ENCODE measurements at regions not wholly inside any gene's neighbourhood (a gene's known extent, or its start where the extent isn't known, plus 50 kb on each side); places are given as distances from the start of the nearest gene placed in this dataset.

DNA sequence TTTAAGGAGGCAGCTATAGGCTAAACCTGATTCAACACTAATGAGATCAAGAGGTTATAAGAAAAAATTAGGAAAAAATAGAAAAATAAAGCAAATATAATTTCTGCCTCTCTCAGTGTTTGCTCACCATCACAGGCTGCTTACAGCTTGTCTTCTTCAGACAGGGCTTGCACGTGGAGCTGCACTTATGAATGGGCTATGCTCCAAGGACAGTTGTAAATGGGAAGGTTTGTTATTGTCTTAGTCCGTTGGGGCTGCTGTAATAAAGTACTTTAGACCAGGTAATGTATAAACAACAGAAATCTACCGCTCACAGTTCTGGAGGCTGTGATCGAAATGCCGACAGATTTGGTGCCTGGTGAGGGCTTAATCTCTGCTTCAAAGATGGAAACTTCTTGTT, 219.8 kb downstream of the NEBL start:
- BruUV-seq (replicated peaks) = no TSS peak

GRCh38 chr10:20674926-20675325, 222.2 kb downstream of the NEBL start:
- Histone ChIP-seq H3K9me3 (ENCODE audit: low read length) (no peaks in the 10 kb centered on the region; the same call in 1 of the 2 replicates), H3K4me2 (ENCODE audit: low read depth, low read length) (no peak overlapping the region), H3K4me3 (replicated peaks in 1 of 3; ENCODE audit: insufficient read depth in 1 of 3, low read depth in 2 of 3, low read length in 3 of 3) (no peak overlapping the region), H3K36me3 (replicated peaks in 1 of 2; ENCODE audit: control insufficient read depth in 1 of 2, insufficient read depth in 2 of 2, low read length in 2 of 2) (no peaks in the 10 kb centered on the region), H3K9ac (ENCODE audit: insufficient read depth, low read depth, low read length) (no peak overlapping the region), H3K79me2 (ENCODE audit: insufficient read depth, low read length) (no peaks in the 10 kb centered on the region), H2AFZ (ENCODE audit: low read length) (no peak overlapping the region), H3K27me3 (ENCODE audit: control insufficient read depth in 1 of 2, insufficient read depth in 2 of 2, low read length in 2 of 2) (0 out of 5 replicates have a peak, but pooled peaks cover 0 to 10% of the 10 kb centered on the region in 2 experiments), H3K27ac (ENCODE audit: extremely low read length, insufficient read depth, low read length) (no peak overlapping the region), H3K4me1 (ENCODE audit: insufficient read depth, low read length) (no peaks in the 10 kb centered on the region), H4K20me1 (ENCODE audit: insufficient read depth, low read length) (no peaks in the 10 kb centered on the region)
- 2% methylated on average over 1 of the region's 1 CpG for WGBS (ENCODE audit: low lambda C conversion rate)
- FAIRE-seq (no peak), ATAC-seq (no peak), DNase-seq (ENCODE audit: low spot score) (no peak)
- TF ChIP-seq ZNF747 (CRISPR knock-in tag; IDR thresholded peaks at IDR 0.05; ENCODE audit: borderline replicate concordance) = no peak
- TF ChIP-seq TOE1 (CRISPR knock-in tag; IDR thresholded peaks at IDR 0.05) = no peak
- TF ChIP-seq TRAFD1 (CRISPR knock-in tag; IDR thresholded peaks at IDR 0.05; ENCODE audit: borderline replicate concordance) = no peak
- no peak for TF ChIP-seq AGO2 (optimal IDR thresholded peaks at IDR 0.05; ENCODE audit: low read depth, low read length)
- no TSS peak for BruUV-seq (replicated peaks)
- in situ Hi-C loops (cut with HindIII; ENCODE audit: extremely low pct_ligation_motif_present, low pct_unique_long_range_greater_than_20kb) = no loop called here
- POLR2A ChIA-PET = no interaction called here
- intact Hi-C loops (cut with micrococcal nuclease; ENCODE audit: unreplicated experiment) = loop anchor here (5.0 kb wide), 1 partner anchor 1668 kb away; no protein-coding TSS in a partner anchor
- CTCF ChIA-PET (ENCODE audit: low intra/inter-chr PET ratio, low total read pairs) = no interaction called here

More for the DNA sequence above, 219.8 kb downstream of the NEBL start:
- no peaks in the 10 kb centered on the region for H3K79me2 ChIP-seq (ENCODE audit: insufficient read depth, low read length)
- ATAC-seq (no peak), DNase-seq (ENCODE audit: low spot score) (no peak), FAIRE-seq (no peak)
- ChIA-PET POLR2A (no interaction called here), CTCF (ENCODE audit: low intra/inter-chr PET ratio, low total read pairs) (no interaction called here)
- intact Hi-C loops (cut with micrococcal nuclease; ENCODE audit: unreplicated experiment) (loop anchor here (5.0 kb wide), 1 partner anchor 1670 kb away; no protein-coding TSS in a partner anchor), in situ Hi-C loops (cut with HindIII; ENCODE audit: extremely low pct_ligation_motif_present, low pct_unique_long_range_greater_than_20kb) (no loop called here)
- TF ChIP-seq, protein P1, sequence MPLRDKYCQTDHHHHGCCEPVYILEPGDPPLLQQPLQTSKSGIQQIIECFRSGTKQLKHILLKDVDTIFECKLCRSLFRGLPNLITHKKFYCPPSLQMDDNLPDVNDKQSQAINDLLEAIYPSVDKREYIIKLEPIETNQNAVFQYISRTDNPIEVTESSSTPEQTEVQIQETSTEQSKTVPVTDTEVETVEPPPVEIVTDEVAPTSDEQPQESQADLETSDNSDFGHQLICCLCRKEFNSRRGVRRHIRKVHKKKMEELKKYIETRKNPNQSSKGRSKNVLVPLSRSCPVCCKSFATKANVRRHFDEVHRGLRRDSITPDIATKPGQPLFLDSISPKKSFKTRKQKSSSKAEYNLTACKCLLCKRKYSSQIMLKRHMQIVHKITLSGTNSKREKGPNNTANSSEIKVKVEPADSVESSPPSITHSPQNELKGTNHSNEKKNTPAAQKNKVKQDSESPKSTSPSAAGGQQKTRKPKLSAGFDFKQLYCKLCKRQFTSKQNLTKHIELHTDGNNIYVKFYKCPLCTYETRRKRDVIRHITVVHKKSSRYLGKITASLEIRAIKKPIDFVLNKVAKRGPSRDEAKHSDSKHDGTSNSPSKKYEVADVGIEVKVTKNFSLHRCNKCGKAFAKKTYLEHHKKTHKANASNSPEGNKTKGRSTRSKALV (CRISPR knock-in tag; IDR thresholded peaks at IDR 0.05) = no peak
- TF ChIP-seq SRY (CRISPR knock-in tag; IDR thresholded peaks at IDR 0.05) = no peak
- no peak for TF ChIP-seq JUNB (CRISPR knock-in tag; IDR thresholded peaks at IDR 0.05; ENCODE audit: borderline replicate concordance)
- TF ChIP-seq, protein P2, sequence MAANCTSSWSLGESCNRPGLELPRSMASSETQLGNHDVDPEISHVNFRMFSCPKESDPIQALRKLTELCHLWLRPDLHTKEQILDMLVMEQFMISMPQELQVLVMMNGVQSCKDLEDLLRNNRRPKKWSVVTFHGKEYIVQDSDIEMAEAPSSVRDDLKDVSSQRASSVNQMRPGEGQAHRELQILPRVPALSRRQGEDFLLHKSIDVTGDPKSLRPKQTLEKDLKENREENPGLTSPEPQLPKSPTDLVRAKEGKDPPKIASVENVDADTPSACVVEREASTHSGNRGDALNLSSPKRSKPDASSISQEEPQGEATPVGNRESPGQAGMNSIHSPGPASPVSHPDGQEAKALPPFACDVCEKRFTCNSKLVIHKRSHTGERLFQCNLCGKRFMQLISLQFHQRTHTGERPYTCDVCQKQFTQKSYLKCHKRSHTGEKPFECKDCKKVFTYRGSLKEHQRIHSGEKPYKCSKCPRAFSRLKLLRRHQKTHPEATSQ (CRISPR knock-in tag; IDR thresholded peaks at IDR 0.05; ENCODE audit: borderline replicate concordance) = no peak
- 0 out of 5 replicates have a peak, but pooled peaks cover 0 to 10% of the 10 kb centered on the region in 2 experiments for H3K27me3 ChIP-seq (ENCODE audit: control insufficient read depth in 1 of 2, insufficient read depth in 2 of 2, low read length in 2 of 2)
- no peak overlapping the region for H3K4me3 ChIP-seq (replicated peaks in 1 of 3; ENCODE audit: insufficient read depth in 1 of 3, low read depth in 2 of 3, low read length in 3 of 3)
- 14% methylated on average over 5 of the region's 5 CpGs for WGBS (ENCODE audit: low lambda C conversion rate)
- H3K36me3 ChIP-seq (replicated peaks in 1 of 2; ENCODE audit: control insufficient read depth in 1 of 2, insufficient read depth in 2 of 2, low read length in 2 of 2) = no peaks in the 10 kb centered on the region
- H3K4me2 ChIP-seq (ENCODE audit: low read depth, low read length) = no peak overlapping the region
- no peaks in the 10 kb centered on the region for H3K4me1 ChIP-seq (ENCODE audit: insufficient read depth, low read length)
- no peaks in the 10 kb centered on the region for H4K20me1 ChIP-seq (ENCODE audit: insufficient read depth, low read length)
- H3K9ac ChIP-seq (ENCODE audit: insufficient read depth, low read depth, low read length) = no peak overlapping the region
- no peak overlapping the region for H2AFZ ChIP-seq (ENCODE audit: low read length)
- no peak overlapping the region for H3K27ac ChIP-seq (ENCODE audit: extremely low read length, insufficient read depth, low read length)
- H3K9me3 ChIP-seq (ENCODE audit: low read length) = no peaks in the 10 kb centered on the region

Data from HepG2 (cell line).